NCI-H2029 (cell line): ENCODE measurements at regions not wholly inside any gene's neighbourhood (a gene's known extent, or its start where the extent isn't known, plus 50 kb on each side); places are given as distances from the start of the nearest gene placed in this dataset.

Source experiments
- DNase-seq: peaks from one replicate; lab custom pipeline; 2025; lab: John Stamatoyannopoulos, UW

- DNase-seq, result no peak
These were observed 93.6 kb upstream of the GPR139 start for GRCh38 chr16:20167323-20167722.

GRCh38 chr16:20166531-20167235 is 93.0 kb upstream of the GPR139 start:
- DNase-seq, result no peak

- no peak for DNase-seq
These were observed 79.8 kb upstream of the GPR139 start for GRCh38 chr16:20153444-20153843.

- no peak for DNase-seq
These were observed 73.4 kb upstream of the GPR139 start for GRCh38 chr16:20147091-20147490.

GRCh38 chr16:20141956-20142355 is 68.3 kb upstream of the GPR139 start:
- DNase-seq, result no peak

- no peak for DNase-seq
These were observed 64.2 kb upstream of the GPR139 start for GRCh38 chr16:20137909-20138308.

GRCh38 chr16:20137194-20137593 is 63.5 kb upstream of the GPR139 start:
- DNase-seq, result no peak

GRCh38 chr16:20136446-20136968 is 62.8 kb upstream of the GPR139 start:
- DNase-seq, result no peak

- DNase-seq, result no peak
These were observed 55.7 kb upstream of the GPR139 start for GRCh38 chr16:20129375-20129774.
